Thyroid gland (tissue), 4 donors: ENCODE measurements at regions not wholly inside any gene's neighbourhood (a gene's known extent, or its start where the extent isn't known, plus 50 kb on each side); places are given as distances from the start of the nearest gene placed in this dataset.

ENCODE experiments used
- POLR2A ChIP-seq, 2 donors: fragments of 450-650 bp; IDR thresholded peaks; one replicate each; pipeline ENCODE4 v1.6.1; 2017; ENCODE audit warnings: antibody characterized with exemption in 2 of 2, mild to moderate bottlenecking in 2 of 2, moderate library complexity in 1 of 2
- TF ChIP-seq, protein P1 (sequence below), 6 experiments: fragments of 200-600 bp in 3 of 6; fragments of 450-650 bp in 3 of 6; sonication (generic) in 3 of 6; IDR thresholded peaks; one replicate each; pipeline ENCODE4 v1.5.1; 2016 to 2019; ENCODE audit warnings: antibody characterized with exemption in 6 of 6, mild to moderate bottlenecking in 2 of 6, inconsistent platforms in 1 of 6, moderate library complexity in 1 of 6

DNA sequence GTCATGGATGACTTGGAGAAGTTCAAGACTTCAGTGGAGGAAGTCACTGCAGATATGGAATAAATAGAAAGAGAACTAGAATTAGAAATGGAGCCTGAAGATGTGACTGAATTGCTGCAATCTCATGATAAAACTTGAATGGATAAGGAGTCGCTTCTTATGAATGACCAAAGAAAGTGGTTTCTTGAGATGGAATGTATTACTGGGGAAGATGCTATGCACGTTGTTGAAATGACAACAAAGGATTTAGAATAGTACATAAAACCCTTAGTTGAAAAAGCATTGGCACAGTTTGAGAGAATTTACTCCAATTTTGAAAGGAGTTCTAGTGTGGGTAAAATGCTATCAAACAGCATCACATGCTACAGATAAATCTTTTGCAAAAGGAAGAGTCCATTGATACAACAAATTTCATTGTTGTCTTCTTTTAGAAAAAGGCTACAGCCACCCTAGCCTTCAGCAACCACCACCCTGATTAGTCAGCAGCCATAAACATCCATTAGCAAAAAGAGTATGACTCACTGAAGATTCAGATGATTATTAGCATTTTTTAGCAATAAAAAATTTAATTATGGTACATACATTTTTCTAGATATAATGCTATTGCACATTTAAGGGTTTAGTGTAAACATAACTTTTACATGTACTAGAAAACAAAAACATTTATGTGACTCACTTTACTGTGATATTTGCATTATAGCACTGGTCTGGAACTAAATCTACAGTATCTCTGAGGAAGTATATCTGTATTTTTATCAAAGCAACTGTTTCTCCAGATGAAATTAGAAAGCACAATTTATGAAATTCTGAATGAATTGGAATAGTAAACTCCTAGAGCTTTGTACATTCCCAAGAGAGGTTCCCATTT lies 110.5 kb upstream of the TACR1 start:
- TF ChIP-seq POLR2A (IDR thresholded peaks at IDR 0.05): no peak
- TF ChIP-seq, protein P1, sequence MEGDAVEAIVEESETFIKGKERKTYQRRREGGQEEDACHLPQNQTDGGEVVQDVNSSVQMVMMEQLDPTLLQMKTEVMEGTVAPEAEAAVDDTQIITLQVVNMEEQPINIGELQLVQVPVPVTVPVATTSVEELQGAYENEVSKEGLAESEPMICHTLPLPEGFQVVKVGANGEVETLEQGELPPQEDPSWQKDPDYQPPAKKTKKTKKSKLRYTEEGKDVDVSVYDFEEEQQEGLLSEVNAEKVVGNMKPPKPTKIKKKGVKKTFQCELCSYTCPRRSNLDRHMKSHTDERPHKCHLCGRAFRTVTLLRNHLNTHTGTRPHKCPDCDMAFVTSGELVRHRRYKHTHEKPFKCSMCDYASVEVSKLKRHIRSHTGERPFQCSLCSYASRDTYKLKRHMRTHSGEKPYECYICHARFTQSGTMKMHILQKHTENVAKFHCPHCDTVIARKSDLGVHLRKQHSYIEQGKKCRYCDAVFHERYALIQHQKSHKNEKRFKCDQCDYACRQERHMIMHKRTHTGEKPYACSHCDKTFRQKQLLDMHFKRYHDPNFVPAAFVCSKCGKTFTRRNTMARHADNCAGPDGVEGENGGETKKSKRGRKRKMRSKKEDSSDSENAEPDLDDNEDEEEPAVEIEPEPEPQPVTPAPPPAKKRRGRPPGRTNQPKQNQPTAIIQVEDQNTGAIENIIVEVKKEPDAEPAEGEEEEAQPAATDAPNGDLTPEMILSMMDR (IDR thresholded peaks at IDR 0.05): no peak
